Astrocyte of the cerebellum (primary cell): ENCODE measurements at regions not wholly inside any gene's neighbourhood (a gene's known extent, or its start where the extent isn't known, plus 50 kb on each side); places are given as distances from the start of the nearest gene placed in this dataset.
A peak's percentile ranks its signal among the peaks of the same experiment; 100 is the strongest.

Experiments
- DNase-seq: peaks from one replicate; pipeline ENCODE4 v3.0.0-alpha.2; 2011; ENCODE audit warnings: low read depth
- H3K4me3 ChIP-seq: 2 replicates; pipeline ENCODE4 v1.5.1; 2011; ENCODE audit warnings: mild to moderate bottlenecking, low read depth, low read length, moderate library complexity
- in situ Hi-C: cut with HindIII; loops from 2 replicates; pipeline ENCODE4 v1.10.0; 2017; ENCODE audit warnings: low sequenced_read_pairs
- TF ChIP-seq, protein P1 (sequence below): IDR thresholded peaks from 2 replicates; pipeline ENCODE4 v1.5.1; 2012; ENCODE audit warnings: low read length, low read depth, moderate library complexity, mild to moderate bottlenecking; ENCODE audit errors: missing control alignments

DNA sequence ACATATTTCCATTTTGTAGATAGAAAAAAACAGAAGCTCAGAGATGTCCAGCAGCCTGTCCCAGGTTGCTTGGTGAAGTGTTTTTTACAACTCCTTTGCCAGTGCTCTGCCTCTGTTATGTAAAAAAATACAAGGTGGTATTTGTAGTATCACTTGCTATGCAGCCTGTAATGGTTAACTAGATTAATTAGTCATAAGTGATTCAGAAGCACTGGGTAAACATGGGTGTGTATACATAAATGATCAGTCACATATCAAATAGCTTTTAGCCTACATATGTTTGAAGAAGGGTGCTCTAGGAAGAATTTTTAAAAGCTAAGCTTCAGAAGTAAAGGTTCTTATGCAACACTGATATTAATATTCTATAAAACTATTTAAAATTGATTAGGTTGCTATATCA lies 70.0 kb upstream of the MAGI3 start:
- in situ Hi-C loops = no loop called here
- TF ChIP-seq, protein P1, sequence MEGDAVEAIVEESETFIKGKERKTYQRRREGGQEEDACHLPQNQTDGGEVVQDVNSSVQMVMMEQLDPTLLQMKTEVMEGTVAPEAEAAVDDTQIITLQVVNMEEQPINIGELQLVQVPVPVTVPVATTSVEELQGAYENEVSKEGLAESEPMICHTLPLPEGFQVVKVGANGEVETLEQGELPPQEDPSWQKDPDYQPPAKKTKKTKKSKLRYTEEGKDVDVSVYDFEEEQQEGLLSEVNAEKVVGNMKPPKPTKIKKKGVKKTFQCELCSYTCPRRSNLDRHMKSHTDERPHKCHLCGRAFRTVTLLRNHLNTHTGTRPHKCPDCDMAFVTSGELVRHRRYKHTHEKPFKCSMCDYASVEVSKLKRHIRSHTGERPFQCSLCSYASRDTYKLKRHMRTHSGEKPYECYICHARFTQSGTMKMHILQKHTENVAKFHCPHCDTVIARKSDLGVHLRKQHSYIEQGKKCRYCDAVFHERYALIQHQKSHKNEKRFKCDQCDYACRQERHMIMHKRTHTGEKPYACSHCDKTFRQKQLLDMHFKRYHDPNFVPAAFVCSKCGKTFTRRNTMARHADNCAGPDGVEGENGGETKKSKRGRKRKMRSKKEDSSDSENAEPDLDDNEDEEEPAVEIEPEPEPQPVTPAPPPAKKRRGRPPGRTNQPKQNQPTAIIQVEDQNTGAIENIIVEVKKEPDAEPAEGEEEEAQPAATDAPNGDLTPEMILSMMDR = no peak
- no peak for DNase-seq
- H3K4me3 ChIP-seq = no peak overlapping the region

DNA sequence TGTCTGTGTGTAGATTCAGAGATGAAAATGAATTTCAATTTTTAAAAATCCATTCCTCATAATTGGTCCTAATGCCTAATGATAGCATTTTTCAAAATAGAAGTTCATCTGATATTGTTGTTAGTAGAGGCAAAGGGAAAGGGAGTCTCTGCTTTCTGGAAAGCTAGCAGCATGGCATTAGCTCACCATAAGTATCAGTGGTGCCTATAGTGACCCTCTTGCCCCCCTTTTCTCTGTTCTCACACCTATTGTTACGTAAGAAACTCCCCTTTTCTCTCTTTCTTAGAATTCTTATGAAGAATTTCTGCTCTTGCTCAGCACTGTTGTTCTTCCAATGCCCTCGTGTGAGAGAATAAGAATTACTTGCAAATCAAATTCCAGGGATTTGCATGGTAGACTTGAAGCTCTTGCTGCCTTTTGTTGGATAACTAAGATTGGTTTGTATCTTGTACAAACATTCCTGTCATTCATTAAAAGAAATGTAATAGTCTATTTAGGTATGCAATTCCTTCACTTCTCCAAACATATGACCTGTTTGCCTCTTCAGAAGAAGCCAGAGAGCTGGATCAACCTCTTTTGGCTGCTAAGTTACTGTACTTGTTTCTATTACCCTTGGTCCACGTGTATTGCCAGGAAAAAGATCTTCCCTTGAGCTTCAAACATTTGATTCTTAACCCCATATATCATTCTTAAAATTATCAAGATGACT lies 69.2 kb upstream of the MAGI3 start:
- H3K4me3 ChIP-seq = no peak overlapping the region
- DNase-seq = no peak
- TF ChIP-seq, protein P1 = no peak
- in situ Hi-C loops = no loop called here

DNA sequence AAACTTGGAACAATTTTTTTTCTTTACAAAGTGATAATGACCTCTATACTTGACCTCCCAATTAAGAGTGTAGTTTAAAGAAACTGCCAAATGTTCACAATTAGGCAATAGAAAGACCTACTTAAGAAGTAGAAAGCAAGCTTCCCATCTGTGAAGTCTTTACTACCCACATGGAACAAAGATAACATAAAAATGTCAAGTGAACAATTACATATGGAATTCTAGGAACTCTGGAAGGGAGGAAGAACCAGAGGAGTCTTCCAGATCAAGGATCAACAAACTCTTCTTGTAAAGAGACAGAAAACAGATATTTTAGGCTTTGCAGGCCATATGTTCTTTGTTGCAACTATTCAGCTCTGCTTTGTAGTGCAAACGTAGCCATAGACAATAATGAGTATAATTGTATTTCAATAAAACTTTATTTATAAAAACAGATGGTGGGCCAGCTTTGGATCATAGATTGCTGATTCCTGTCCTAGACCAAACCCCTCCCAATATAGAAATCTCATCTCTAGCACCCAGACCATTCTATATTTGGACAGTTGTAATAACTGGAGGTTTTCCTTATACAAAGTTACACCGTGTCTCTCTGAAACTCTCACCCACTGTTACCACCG lies 68.4 kb upstream of the MAGI3 start:
- no peak overlapping the region for H3K4me3 ChIP-seq
- TF ChIP-seq, protein P1 = no peak
- DNase-seq = no peak
- in situ Hi-C loops = no loop called here

DNA sequence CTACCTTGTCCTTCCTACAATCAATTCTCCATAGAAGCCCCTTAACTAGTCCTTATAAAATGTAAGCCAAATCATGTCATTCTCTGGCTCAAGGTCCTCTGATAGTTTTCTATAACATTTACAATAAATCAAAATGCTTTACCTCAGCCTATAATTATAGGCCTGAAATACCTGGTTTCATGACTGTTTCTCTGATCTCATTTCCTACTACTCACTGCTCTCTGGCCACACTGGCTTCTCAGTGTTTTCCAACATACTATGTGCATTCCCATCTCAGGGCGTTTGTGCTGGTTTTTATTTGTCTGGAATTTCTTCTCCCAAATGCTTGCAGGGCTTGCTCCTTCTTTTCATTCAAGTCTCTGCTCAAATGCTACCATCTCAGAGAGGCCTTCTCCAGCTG lies 67.9 kb upstream of the MAGI3 start:
- TF ChIP-seq, protein P1 = no peak
- in situ Hi-C loops = no loop called here
- DNase-seq = no peak

DNA sequence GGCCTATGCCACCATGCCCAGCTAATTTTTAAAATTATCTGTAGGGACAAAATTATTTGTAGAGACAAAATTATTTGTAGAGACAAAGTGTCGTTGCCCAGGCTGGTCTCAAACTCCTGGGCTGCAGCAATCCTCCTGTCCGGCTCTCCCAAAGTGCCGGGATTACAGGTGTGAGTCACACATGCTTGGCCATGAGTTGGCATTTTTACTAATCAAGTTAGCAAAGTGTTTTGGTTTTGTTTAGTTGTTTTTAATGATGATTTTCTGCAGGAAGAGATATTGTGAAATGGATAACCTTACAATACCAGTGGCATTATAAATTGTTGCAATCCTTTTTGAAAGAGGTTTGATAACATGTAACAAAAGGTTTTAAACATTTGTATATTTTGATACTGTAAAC lies 65.3 kb upstream of the MAGI3 start:
- peak; percentile 0 for DNase-seq
- no peak overlapping the region for H3K4me3 ChIP-seq
- TF ChIP-seq, protein P1 = no peak
- in situ Hi-C loops = no loop called here

More for the DNA sequence above, 67.9 kb upstream of the MAGI3 start:
- no peak overlapping the region for H3K4me3 ChIP-seq

DNA sequence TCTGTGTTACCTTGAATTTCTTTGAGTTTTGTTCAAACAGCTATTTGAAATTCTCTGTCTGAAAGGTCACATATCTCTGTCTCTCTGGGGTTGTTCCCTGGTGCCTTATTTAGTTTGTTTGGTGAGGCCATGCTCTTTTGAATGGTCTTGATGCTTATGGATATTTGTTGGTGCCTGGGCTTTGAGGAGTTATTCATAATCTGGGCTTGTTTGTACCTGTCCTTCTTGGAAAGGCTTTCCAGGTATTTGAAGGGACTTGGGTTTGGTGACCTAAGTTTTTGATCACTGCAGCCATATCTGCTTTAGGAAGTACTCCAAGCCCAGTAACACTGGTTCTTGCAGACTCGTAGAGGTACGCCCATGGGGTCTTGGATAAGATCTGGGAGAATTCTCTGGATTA lies 63.3 kb upstream of the MAGI3 start:
- TF ChIP-seq, protein P1 = no peak
- H3K4me3 ChIP-seq = no peak overlapping the region
- no peak for DNase-seq
- in situ Hi-C loops = no loop called here
